ENCODE measurements at regions not wholly inside any gene's neighbourhood (a gene's known extent, or its start where the extent isn't known, plus 50 kb on each side); places are given as distances from the start of the nearest gene placed in this dataset.

- no peaks in the 10 kb centered on the region for H3K4me1 ChIP-seq (ENCODE audit: insufficient read depth)
- H3K4me3 ChIP-seq: no peak overlapping the region
- intact Hi-C loops (cut with DNase I): no loop called here
- no peak overlapping the region for H3K27ac ChIP-seq
- no peaks in the 10 kb centered on the region for H3K9me3 ChIP-seq
- TF ChIP-seq EP300 (IDR thresholded peaks at IDR 0.05) (no peak), CTCF (IDR thresholded peaks at IDR 0.05) (no peak), POLR2A (IDR thresholded peaks at IDR 0.05) (no peak)
- H3K36me3 ChIP-seq: no peaks in the 10 kb centered on the region
- DNase-seq: no peak
- H3K27me3 ChIP-seq: no peaks in the 10 kb centered on the region
Observed at GRCh38 chr15:47360305-47360704, 357.0 kb upstream of the SEMA6D start.

DNA sequence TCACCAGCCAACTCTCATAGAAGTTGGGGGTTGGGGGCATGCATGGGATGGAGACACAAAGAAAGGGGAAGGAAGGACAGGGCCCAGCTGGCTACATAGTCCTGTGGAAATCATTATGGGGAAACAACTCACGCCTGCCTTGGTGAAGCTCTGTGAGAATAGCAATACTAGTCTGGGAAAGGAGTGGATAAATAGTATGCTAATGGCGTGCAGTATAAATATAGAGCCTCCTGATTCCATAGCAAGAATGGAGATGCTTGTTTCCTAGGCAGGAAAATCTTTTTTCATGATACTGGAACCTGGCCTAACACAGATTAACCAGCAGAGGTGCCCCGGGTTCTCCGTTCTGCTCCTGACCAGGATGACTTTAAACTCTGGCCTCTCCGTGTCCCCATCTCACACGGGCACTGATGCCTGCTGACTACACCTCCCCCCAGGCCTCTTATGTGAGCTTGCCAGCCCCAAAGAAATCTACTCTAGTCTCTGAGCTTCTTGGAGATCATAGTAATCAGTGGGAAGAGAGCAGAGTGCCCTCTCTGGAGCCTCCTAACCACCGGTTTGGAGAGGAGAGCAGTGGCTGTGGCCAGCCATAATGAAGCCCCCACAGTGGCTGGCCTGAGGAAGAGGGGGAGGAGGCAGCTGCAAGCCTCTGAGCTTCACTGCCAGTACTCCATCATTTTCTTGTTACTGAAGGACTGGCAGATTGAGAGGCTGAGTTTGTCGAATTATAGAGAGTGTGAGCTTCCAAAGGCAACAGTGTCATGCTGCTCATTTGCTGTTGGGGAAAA lies 355.0 kb upstream of the SEMA6D start:
- Histone ChIP-seq H3K36me3 (no peaks in the 10 kb centered on the region), H3K27ac (no peak overlapping the region), H3K4me1 (ENCODE audit: insufficient read depth) (no peaks in the 10 kb centered on the region), H3K4me3 (no peak overlapping the region), H3K27me3 (no peaks in the 10 kb centered on the region), H3K9me3 (no peaks in the 10 kb centered on the region)
- 80 to 81% (median 81%) methylated on average over 8 of the region's 8 CpGs for WGBS, 3 donors
- no peak for DNase-seq
- TF ChIP-seq EP300 (IDR thresholded peaks at IDR 0.05) (no peak), POLR2A (IDR thresholded peaks at IDR 0.05) (no peak), CTCF (IDR thresholded peaks at IDR 0.05) (no peak)
- intact Hi-C loops (cut with DNase I): no loop called here

DNA sequence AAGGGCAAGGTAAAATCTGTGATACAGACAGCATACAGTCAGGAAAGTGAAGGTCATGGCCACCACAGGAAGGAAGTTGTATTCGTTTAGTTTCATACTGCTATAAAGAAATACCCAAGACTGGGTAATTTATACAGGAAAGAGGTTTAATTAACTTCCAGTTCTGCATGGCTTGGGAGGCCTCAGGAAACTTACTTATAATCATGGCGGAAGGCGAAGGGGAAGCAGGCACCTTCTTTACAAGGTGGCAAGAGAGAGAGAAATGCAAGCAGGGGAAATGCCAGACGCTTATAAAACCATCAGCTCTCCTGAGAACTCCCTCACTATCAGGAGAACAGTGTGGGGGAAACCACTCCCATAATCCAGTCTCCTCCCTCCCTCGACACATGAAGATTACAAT lies 353.7 kb upstream of the SEMA6D start:
- TF ChIP-seq CTCF (IDR thresholded peaks at IDR 0.05): no peak
- no peak for TF ChIP-seq POLR2A (IDR thresholded peaks at IDR 0.05)
- TF ChIP-seq EP300 (IDR thresholded peaks at IDR 0.05): no peak
- Histone ChIP-seq H3K27me3 (no peaks in the 10 kb centered on the region), H3K4me3 (no peak overlapping the region), H3K9me3 (no peaks in the 10 kb centered on the region), H3K4me1 (ENCODE audit: insufficient read depth) (no peaks in the 10 kb centered on the region), H3K27ac (no peak overlapping the region), H3K36me3 (no peaks in the 10 kb centered on the region)
- WGBS, 3 donors: 83 to 87% (median 84%) methylated on average over 5 of the region's 5 CpGs
- intact Hi-C loops (cut with DNase I): no loop called here
- DNase-seq: no peak

DNA sequence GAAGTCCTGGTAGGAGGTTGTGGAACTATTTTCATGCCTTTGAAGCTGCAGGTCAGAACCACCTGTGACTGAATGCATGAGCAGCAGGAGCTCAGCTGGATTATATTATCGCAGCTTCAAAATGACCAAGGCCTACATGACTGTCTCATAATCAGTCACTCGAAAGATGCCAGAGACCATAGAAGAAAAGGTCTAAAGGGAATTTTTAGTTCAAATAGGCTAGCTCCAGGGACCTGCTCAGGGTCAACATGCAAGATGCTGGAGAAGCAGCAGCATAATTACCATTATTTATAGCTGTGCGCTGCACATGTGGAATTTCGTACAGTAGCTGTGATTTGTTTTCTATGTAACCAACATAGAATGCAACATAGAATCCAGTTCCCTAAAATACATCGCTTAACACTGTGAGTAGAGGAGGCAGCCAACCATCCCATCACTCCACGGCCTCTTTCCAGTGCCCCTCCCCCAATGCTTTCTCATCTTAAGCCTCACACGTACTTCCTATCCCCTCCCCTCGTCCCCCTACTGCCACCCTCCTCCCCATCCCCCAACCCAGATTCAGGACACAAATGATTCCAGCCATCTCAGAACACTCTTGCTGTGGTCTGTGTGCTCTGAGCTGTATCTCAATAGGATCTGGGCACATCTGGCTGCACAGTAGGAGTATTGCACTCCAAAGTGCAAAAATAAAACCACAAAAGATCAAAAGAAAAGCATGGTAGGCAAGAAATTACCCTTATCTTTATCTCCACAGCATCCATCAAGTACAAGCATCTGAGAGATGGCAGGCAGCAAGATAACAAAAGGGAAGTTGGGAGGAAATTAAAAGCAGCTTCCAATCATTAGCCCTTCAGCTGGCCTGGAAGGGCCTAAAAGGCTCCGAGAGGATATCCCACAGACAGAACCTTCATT lies 352.8 kb upstream of the SEMA6D start:
- WGBS, 3 donors: 70 to 77% (median 74%) methylated on average over 9 of the region's 9 CpGs

More for the DNA sequence above, 352.8 kb upstream of the SEMA6D start:
- Histone ChIP-seq H3K36me3 (no peaks in the 10 kb centered on the region), H3K27me3 (no peaks in the 10 kb centered on the region), H3K4me1 (ENCODE audit: insufficient read depth) (no peaks in the 10 kb centered on the region), H3K27ac (no peak overlapping the region), H3K4me3 (no peak overlapping the region), H3K9me3 (no peaks in the 10 kb centered on the region)
- intact Hi-C loops (cut with DNase I): no loop called here
- no peak for DNase-seq
- TF ChIP-seq CTCF (IDR thresholded peaks at IDR 0.05) (no peak), POLR2A (IDR thresholded peaks at IDR 0.05) (no peak), EP300 (IDR thresholded peaks at IDR 0.05) (no peak)
